GM12878 (cell line): ENCODE measurements at regions not wholly inside any gene's neighbourhood (a gene's known extent, or its start where the extent isn't known, plus 50 kb on each side); places are given as distances from the start of the nearest gene placed in this dataset.

Experiments used
- POLR2A ChIP-seq: IDR thresholded peaks from 2 replicates; pipeline ENCODE4 v1.6.1; 2011; ENCODE audit warnings: low read depth, mild to moderate bottlenecking, low read length
- RAD21 ChIP-seq: IDR thresholded peaks from 2 replicates; pipeline ENCODE4 v1.6.1; 2011; ENCODE audit warnings: mild to moderate bottlenecking, low read depth, low read length, moderate library complexity; ENCODE audit not compliant: insufficient read depth
- SP1 ChIP-seq: IDR thresholded peaks from one replicate; pipeline ENCODE4 v1.6.1; 2011; ENCODE audit warnings: low read depth, low read length
- TARDBP ChIP-seq: IDR thresholded peaks from 2 replicates; pipeline ENCODE4 v1.6.1; 2016; ENCODE audit warnings: borderline replicate concordance
- ZNF384 ChIP-seq: IDR thresholded peaks from 2 replicates; pipeline ENCODE4 v1.6.1; 2012; ENCODE audit warnings: low read depth, mild to moderate bottlenecking, low read length, improper control_type of control experiment, borderline replicate concordance
- TF ChIP-seq, protein P1 (sequence below): fragments of 450-650 bp; IDR thresholded peaks from 2 replicates; pipeline ENCODE4 v1.6.1; 2014; ENCODE audit warnings: mild to moderate bottlenecking
- TF ChIP-seq, protein P2 (sequence below): IDR thresholded peaks from 2 replicates; pipeline ENCODE4 v1.6.1; 2011; ENCODE audit warnings: mild to moderate bottlenecking, low read depth, low read length, moderate library complexity; ENCODE audit not compliant: insufficient replicate concordance
- TF ChIP-seq, protein P3 (sequence below), 3 experiments: IDR thresholded peaks in 2 of 3; conservative IDR thresholded peaks in 1 of 3; 2 replicates each; pipeline ENCODE4 v1.5.1; 2011; ENCODE audit warnings: low read depth in 3 of 3, low read length in 3 of 3, mild to moderate bottlenecking in 3 of 3, control low read depth in 2 of 3, moderate library complexity in 2 of 3, inconsistent platforms in 1 of 3, mixed read lengths in 1 of 3; ENCODE audit not compliant: control insufficient read depth in 2 of 3, insufficient read depth in 1 of 3; ENCODE audit errors: extremely low read depth in 1 of 3

DNA sequence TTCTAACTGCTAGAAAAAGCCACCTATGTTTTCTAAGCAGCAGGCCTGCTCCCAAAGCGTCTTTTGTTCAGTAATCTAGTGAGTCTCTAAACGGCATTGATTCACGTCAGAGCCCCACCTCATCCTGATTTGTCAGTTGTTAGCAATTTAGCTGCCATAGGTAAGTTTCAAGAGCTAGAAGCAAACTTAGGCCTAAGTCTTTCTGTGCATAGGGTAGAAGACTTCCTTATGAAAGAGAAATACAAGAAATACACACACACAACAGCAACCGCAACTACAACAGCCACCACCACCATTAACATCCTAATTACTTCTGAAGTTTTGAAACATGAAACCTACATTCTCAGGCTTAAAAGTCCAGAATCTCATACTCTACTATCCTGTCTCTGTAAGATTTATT lies 531.1 kb upstream of the SPANXN1 start:
- no peak for TF ChIP-seq ZNF384
- TF ChIP-seq, protein P1, sequence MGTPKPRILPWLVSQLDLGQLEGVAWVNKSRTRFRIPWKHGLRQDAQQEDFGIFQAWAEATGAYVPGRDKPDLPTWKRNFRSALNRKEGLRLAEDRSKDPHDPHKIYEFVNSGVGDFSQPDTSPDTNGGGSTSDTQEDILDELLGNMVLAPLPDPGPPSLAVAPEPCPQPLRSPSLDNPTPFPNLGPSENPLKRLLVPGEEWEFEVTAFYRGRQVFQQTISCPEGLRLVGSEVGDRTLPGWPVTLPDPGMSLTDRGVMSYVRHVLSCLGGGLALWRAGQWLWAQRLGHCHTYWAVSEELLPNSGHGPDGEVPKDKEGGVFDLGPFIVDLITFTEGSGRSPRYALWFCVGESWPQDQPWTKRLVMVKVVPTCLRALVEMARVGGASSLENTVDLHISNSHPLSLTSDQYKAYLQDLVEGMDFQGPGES = no peak
- TF ChIP-seq, protein P2, sequence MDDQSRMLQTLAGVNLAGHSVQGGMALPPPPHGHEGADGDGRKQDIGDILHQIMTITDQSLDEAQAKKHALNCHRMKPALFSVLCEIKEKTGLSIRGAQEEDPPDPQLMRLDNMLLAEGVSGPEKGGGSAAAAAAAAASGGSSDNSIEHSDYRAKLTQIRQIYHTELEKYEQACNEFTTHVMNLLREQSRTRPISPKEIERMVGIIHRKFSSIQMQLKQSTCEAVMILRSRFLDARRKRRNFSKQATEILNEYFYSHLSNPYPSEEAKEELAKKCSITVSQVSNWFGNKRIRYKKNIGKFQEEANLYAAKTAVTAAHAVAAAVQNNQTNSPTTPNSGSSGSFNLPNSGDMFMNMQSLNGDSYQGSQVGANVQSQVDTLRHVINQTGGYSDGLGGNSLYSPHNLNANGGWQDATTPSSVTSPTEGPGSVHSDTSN = no peak
- no peak for TF ChIP-seq POLR2A
- TF ChIP-seq TARDBP = no peak
- TF ChIP-seq, protein P3, sequence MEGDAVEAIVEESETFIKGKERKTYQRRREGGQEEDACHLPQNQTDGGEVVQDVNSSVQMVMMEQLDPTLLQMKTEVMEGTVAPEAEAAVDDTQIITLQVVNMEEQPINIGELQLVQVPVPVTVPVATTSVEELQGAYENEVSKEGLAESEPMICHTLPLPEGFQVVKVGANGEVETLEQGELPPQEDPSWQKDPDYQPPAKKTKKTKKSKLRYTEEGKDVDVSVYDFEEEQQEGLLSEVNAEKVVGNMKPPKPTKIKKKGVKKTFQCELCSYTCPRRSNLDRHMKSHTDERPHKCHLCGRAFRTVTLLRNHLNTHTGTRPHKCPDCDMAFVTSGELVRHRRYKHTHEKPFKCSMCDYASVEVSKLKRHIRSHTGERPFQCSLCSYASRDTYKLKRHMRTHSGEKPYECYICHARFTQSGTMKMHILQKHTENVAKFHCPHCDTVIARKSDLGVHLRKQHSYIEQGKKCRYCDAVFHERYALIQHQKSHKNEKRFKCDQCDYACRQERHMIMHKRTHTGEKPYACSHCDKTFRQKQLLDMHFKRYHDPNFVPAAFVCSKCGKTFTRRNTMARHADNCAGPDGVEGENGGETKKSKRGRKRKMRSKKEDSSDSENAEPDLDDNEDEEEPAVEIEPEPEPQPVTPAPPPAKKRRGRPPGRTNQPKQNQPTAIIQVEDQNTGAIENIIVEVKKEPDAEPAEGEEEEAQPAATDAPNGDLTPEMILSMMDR (IDR thresholded peaks at IDR 0.05 in 2 of 3, conservative IDR thresholded peaks at IDR 0.05 in 1 of 3; ENCODE audit: control insufficient read depth in 2 of 3, extremely low read depth in 1 of 3, insufficient read depth in 1 of 3, low read depth in 3 of 3, low read length in 3 of 3) = no peak
- TF ChIP-seq SP1 = no peak
- TF ChIP-seq RAD21 = no peak
